SKM-1 (cell line): ENCODE measurements at regions not wholly inside any gene's neighbourhood (a gene's known extent, or its start where the extent isn't known, plus 50 kb on each side); places are given as distances from the start of the nearest gene placed in this dataset.

Source experiments
- DNase-seq: peaks from one replicate; lab custom pipeline; 2025; ENCODE audit not compliant: unreplicated experiment; lab: John Stamatoyannopoulos, UW

- no peak for DNase-seq
Observed at GRCh38 chr5:61735531-61735930, 403.5 kb downstream of the ZSWIM6 start.

GRCh38 chr5:61735995-61736394 is 403.9 kb downstream of the ZSWIM6 start:
- no peak for DNase-seq

GRCh38 chr5:61737301-61737963 is 405.4 kb downstream of the ZSWIM6 start:
- DNase-seq = no peak

DNA sequence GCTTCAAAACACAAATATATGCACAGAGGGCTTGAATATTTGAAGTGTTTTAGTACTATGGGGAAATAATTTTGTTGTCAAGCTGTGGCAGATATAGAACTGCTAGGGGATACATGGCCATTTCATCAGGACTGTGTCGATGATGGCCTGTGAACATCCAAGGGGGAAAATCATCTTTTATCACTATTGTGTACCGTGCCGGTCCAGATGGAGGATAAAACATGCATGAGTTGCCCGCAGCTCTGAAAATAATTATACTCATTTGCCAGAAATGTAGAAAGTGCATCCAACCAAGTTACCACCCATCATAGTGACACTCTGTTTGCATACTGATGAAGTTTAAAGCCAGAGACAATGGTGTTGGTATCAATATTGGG is 405.9 kb downstream of the ZSWIM6 start:
- no peak for DNase-seq

DNA sequence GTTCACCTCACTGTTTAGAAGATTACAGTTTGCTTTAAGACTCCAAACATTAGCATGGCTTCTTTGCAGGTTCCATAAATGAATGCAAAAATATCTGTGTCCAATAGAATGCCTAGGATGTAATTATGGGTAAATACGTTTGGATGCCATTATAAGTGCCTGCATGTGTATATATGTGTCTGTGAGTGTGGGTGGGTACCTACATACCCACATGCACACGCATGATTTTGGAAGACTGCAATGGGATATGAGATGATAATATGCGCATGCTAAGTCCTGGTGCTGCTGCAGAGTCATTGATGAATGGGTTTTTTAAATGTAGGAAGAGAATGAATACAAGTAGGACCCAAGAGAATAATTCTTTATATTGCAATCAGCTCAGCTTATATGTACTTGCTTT is 406.4 kb downstream of the ZSWIM6 start:
- DNase-seq = no peak

DNA sequence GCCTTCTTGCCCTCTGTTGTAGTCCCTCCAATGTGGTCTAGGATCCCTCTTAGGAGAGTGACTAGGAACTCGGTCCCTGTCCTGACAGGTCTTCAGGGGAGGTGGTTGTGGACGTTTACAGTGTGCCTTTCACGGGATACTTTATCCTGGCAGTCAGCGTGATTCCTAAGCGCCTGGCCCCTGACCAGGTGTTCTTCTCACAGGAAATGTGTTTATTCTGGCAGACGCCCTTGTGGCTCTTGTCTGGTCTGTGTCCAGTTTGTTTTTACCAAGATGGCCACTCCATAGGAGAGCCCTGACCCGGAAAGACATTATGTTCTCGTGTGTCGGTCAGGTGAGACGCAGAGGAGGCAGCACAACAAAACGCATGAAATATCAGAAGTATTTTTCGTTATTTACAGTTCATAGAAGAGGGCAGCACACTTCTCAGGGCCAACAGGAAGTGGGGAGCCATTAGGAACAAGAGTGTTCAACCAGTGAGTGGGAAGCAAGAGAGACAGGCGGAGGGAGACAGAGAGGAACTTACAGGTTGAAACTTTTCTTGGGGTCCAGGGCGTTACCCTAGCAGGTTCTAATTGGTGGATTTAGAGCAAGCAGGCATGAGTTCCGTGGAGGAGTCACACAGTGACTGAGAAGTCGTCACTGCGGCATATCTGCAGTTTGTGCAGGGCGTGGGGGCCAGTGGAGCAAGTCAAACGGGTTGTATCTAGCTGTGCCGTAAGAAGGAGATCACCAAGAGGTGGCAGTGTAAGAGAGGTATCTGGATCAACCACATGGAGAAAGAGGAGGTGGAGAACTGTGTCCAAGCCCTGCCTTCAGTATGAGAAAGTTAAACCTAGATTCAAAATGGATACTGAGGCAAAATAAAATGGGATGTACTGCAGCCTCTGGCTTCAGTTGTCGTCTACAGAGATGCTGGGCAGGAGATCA is 412.9 kb downstream of the ZSWIM6 start:
- no peak for DNase-seq

DNA sequence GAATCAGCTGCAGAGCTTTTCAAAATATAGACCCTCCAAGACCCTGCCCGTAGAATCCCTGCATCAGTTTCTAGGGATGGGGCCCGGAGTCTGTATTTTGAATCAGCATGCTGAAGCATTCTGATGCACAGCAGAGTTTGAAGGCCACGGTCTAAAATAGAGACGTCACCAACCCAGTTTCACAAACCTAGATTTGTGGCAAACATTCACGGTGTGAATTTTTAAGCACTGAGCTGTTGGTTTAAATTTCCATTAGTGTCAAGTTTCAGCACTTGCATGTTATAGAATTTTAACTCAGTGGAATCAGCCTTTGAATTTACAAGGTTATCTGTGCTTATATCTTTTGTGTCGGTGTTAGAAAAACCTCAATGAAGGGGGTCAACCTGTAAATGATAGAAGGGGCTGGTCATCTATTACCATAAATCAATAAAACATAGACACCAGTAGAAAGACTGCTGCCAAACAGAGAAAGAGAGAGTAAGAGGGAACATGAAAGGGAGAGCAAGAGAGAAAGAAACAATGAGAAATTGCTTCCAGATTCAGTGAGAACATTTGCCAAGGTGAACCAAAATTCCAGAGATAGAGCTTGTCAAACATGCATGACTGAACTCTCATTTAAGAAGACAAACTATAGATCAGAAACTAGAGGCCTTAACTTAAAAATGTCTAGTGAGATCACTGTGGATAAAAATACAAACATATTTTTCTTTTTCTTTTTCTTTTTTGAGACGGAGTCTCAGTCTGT is 414.9 kb downstream of the ZSWIM6 start:
- DNase-seq = no peak

- no peak for DNase-seq
Observed at GRCh38 chr5:61748121-61748520, 416.1 kb downstream of the ZSWIM6 start.

- DNase-seq = no peak
Observed at GRCh38 chr5:61748651-61749050, 416.6 kb downstream of the ZSWIM6 start.

DNA sequence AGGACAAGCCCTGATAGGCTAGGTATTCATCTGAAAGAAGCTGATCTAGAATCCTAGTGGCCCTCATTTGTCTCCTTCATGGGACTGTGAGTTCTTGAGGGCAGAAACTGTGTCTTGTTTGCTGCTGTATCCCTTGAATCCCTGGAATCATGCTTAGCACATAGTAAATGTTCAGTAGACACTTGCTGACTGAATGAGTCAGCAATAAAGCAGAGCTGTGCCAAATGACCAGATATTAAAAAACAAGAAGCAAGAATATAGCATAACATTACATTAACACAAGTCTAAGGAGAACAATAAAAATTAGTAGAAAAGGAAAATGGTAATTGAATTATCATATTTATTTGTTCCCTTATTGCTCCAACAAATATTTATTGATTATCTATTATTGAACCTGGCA is 420.5 kb downstream of the ZSWIM6 start:
- DNase-seq = no peak

- DNase-seq = no peak
Observed at GRCh38 chr5:61754792-61755191, 422.7 kb downstream of the ZSWIM6 start.

DNA sequence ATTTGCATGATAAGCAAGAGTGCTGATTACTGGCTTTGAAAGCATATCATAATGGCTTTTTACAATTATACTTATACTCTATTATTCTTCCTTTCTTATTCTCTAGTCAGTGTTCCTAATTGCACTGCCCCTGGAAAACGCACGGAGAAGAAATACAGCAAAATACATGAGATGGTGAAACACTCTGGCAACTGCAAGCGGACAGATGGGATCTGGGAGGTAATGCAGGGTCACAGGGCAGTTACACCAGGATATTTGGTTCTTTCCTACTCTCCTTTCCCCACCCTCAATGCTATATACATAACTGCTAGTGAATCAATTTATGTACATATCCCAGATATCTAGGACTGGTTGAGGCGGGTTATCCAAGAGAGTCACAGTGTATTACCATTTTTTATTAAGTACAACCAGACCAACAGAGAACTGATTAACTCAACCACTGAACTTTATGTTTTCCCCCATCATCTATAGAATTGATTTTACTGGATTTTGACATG is 423.7 kb downstream of the ZSWIM6 start:
- DNase-seq = no peak

DNA sequence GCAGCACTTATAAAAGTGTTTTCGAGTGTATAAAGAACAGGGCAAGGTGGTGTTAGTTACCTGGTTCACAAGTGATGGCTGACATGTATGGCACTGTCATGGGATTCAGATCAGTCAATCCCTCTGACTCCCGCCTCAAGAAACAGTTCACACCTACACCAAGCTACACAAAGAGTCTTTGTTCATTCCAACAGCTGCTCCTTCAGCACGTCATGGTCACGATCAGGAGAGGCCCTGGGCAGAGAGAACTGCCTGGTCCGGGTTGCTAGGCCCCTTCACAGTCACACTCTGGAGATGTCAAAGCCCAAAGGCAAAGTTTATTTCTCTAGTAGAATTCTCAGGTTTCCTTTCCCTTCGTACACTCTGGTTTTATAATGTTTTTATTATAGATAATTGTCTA is 426.7 kb downstream of the ZSWIM6 start:
- DNase-seq = no peak

DNA sequence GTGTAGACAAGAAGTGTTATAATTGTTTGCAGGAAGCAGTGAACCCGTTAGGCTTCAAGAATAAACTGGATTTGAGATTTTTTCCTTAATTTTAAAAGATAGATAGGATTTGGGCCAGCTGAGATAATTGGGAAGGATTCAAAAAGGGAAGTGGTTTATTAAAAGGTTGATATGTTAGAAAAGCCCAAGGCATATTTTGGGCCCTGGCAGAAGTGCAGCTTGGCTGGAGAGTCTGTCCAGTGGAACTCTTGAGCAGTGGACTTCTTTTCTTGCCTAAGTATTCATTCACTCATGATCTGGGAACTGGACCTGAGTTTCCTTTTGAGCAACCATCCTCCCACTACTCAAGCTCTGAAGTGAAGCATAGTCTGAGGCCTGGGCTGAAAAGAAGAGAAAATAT is 433.4 kb downstream of the ZSWIM6 start:
- DNase-seq = no peak

- DNase-seq = no peak
Observed at GRCh38 chr5:61766141-61766540, 434.1 kb downstream of the ZSWIM6 start.

- DNase-seq = no peak
Observed at GRCh38 chr5:61767231-61768080, 435.4 kb downstream of the ZSWIM6 start.

DNA sequence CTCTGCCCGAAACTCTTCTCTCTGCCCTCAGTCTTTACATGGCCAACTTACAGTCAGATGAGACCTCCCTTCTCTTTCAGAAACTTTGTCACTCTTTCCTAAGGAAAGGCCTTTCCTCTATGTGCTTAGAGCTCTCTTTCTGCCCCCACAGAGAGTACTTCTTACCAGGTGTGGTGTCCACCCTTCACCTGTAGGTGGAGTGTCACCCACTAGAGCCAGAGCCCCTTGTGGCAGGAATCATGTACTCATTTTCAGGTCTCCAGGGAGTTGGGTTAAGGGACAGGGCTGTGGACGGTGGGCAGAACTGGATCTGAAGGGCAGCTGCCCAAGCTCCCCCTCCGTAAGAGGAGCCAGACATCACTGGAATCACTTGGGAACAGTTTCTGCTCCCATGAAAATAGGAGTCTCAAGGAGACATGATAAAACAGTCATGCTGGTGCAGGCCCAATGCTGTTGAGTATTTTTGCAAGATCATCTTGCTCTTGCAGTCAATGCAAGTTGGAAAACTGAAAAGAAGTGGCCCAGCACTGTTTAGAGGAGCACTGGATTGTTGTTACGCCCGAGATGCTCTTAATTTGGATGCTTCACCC is 436.7 kb downstream of the ZSWIM6 start:
- no peak for DNase-seq

DNA sequence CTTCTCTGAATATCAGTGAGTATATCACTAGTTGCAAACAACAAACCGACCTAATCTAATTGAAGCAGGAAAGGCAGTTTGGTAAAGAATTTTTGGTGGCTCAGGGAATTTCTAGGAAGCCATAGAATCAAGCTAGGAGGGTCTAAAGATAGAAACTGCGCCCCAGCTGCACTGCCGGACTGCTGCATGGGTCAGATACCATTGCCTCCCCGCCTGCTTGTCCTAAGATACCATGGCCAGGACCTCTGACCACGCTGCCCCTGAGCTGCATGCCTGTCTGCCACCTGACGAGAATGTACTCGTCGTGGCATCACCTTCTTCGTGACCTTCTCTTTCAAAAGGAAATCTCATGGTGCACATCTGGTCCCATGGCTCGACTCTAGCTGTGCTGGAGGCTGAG is 439.0 kb downstream of the ZSWIM6 start:
- no peak for DNase-seq

DNA sequence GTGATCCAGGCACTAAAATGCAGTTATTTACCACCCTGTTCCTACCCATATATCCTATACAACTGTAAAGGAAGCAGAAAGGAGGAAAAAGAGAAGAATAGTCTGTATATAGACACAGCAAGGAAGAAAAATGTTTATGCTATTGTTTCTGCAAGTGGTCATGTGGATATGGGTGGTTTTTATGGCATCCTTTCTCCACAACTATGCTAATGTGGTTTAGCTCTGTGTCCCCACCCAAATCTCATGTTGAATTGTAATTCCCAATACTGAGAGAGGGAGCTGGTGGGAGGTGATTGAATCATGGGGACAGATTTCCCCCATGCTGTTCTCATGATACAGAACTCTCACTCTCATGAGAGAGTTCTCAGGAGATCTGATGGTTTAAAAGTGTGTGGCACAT is 439.8 kb downstream of the ZSWIM6 start:
- no peak for DNase-seq

DNA sequence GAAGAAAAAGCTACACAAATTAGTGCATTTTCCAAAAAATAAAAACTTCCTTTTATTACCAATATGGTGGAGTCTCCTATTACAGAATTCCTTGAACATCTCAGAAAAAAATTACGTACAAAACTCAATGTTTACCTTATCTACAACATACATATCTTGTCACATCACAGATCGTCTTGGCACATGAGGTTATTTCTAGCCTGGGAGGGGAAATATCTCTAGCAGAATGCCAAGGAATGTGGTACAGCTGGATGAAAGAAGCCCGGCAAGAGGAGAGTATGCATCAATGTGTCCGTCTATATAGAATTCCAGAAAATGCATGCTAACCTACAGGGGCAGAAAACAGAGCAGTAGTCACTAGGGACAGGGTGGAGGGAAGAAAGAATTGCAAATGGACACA is 443.8 kb downstream of the ZSWIM6 start:
- DNase-seq = no peak
